GM21367 (cell line): ENCODE measurements at regions not wholly inside any gene's neighbourhood (a gene's known extent, or its start where the extent isn't known, plus 50 kb on each side); places are given as distances from the start of the nearest gene placed in this dataset.
"Not testable (repeated sequence)": the region's sequence is repeated elsewhere in the genome, so short reads cannot be mapped to it uniquely, and the experiment has no call there.

Experiments used
- ATAC-seq: cut with Tn5 transposase; IDR thresholded peaks from one replicate; pipeline ENCODE4 v1.9.1; 2021; ENCODE audit not compliant: unreplicated experiment

GRCh38 chr7:116373229-116373628 is 126.3 kb upstream of the CAV2 start:
- ATAC-seq, result not testable (repeated sequence)

DNA sequence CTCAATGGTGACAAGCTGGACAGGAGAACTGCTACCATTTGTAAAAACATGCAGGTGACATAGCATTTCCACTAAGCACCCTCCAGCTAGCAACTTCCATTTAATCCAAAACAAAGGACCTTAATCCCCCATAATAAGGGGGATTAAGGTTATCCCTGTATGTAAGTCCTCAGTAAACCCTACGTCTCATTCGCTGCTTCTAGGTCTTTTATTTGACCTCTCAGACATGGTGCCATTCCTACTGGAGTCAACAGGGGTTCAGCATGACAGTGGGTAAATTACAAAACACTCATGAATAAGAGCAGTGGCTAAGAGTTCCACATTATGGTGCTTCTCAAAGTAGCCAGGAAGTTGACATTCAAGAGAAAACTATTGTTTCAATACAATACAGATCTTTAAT is 121.8 kb upstream of the CAV2 start:
- ATAC-seq, result no peak

GRCh38 chr7:116380025-116380424 is 119.5 kb upstream of the CAV2 start:
- ATAC-seq, result no peak

DNA sequence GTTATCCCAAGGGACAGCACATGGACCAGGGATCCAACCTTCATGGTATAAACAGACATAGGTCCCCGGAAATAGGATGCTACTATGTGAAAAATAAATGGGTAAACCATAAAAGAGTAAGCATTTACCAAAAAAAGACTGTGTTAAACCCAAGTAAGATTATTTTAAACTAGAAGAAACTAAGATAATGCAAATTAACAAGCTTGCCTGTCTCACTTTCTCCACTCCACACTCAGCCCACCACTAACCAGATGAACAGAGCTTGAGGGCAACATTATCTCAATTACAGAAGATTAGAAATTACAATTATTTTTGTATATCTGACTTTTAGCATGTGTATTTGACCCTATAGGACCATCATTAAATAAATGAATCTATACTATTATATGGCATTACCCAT is 117.2 kb upstream of the CAV2 start:
- no peak for ATAC-seq

GRCh38 chr7:116384936-116385635 is 114.5 kb upstream of the CAV2 start:
- ATAC-seq, result no peak

- ATAC-seq, result no peak
These were observed 112.9 kb upstream of the CAV2 start for GRCh38 chr7:116386674-116387073.

DNA sequence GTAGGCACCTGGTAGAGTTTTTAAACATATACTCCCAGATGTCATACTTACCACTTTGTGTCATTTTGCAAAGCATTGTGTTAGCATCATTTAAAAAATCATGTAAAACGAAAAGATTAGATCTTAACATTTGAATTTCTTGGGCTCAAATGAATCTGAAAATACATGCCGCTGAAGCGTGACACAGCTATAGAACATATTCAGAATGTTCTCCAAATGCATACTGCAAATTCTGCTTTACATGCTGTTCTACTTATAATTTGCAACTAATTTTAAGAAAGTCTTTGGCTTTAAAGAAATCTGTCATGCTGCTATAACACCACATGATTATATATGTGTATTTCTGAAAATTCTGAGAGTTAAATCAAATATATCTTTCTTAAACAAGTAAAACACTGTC is 109.2 kb upstream of the CAV2 start:
- ATAC-seq, result no peak

DNA sequence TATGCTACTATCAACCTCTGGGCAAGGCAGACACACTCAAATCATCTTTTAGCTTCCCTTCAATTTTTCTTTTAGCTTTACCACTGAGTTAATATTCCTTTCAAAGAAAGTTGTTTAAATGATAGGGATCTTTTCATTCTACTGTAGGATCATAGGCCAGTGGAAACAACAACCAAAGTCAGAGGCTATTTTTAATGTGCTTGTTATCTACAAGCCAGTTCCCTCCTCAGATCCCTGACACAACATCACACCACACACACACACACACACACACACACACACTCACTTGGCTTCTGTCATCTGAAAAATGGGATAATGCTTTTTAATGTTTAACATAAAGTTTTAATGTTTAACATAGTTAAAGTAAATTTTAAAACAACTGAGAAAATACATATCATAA is 106.7 kb upstream of the CAV2 start:
- no peak for ATAC-seq

GRCh38 chr7:116393654-116394053 is 105.9 kb upstream of the CAV2 start:
- no peak for ATAC-seq

- ATAC-seq, result no peak
These were observed 105.4 kb upstream of the CAV2 start for GRCh38 chr7:116394106-116394505.

- ATAC-seq, result no peak
These were observed 104.3 kb upstream of the CAV2 start for GRCh38 chr7:116395141-116395791.

DNA sequence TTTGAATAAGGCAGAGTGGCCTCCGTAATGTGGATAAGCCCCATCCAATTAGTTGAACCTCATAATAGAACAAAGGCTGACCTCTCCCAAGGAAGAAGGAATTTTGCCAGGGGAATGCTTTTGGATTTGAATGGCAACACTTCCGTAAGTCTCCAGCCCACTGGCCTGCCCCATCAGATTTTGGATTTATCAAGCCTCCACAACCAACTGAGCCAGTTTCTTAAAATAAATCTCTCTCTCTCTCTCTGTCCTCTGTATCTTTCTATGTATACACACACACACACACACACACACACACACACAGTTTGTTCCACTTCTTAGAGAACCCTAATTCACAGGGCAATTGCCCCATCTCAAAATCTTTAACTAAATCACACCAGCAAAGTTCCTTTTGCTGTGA is 100.9 kb upstream of the CAV2 start:
- no peak for ATAC-seq

DNA sequence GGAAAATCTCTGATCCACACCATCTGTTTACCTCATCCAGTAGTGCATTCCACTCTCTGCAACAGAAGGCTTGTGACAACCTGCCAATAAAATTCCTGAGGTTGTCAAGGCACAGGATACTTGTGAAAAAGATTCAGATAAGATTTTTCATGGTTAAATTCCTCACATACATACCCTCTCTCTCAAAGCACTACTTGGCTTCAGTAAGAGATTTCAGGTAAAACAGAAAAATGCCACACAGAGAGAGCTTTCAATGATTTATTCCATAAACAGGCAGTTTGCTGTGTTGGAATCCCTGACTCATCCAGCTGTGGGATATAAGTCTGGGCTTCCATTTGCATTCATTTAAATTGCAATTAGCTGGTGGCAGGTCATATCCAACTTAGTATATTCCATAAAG is 99.7 kb upstream of the CAV2 start:
- no peak for ATAC-seq

DNA sequence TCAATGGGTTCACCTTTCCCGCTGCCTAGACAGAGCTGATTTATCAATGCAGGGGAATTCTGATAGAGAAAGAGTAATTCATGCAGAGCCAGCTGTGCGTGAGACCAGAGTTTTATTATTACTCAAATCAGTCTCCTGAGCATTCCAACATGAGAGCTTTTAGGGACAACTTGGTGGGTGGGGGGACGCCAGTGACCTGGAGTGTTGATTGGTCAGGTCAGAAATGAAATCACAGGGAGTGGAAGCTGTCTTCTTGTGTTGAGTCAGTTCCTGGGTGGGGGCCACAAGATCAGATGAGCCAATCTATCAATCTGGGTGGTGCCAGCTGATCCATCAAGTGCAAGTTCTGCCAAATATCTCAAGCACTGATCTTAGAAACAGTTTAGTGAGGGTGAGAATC is 99.0 kb upstream of the CAV2 start:
- ATAC-seq, result no peak

GRCh38 chr7:116401711-116402110 is 97.8 kb upstream of the CAV2 start:
- ATAC-seq, result no peak

DNA sequence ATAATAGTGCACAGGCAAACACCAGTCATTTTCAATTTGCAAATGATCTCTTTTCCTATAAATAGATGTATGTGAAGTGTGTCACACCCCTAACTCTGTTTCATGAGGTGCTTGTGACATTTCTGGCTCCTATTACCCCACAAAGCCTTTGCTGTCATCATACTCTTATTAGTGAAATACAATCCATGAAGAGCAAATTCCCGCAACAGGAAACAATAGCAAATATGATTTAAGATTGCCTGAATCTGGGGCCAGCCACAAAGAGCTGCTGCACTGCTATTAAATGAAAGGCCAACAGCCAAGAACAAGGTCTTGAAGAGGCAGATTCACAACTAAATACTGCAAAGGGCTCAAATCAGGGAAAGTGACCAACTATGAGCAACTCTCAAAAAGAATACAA is 96.3 kb upstream of the CAV2 start:
- ATAC-seq, result no peak

- no peak for ATAC-seq
These were observed 95.1 kb upstream of the CAV2 start for GRCh38 chr7:116404389-116404788.

DNA sequence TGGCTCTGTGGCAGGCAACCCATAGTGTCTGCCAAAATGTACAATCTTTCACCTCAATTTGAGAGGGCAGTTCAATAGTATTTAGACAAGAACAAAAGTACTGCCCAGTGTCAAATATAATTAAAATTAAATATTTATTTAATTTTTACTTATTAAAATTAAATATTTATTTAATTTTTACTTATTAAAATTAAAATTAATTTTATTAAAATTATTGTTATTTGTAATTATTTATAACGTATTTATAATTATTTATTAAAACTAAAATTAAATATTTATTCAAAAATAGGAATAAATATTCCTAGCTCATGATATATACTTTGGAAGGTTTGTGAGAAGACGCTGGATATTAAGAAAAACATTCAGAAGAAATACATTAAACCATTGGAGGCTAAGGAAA is 93.7 kb upstream of the CAV2 start:
- no peak for ATAC-seq

GRCh38 chr7:116407165-116407564 is 92.4 kb upstream of the CAV2 start:
- ATAC-seq, result no peak

DNA sequence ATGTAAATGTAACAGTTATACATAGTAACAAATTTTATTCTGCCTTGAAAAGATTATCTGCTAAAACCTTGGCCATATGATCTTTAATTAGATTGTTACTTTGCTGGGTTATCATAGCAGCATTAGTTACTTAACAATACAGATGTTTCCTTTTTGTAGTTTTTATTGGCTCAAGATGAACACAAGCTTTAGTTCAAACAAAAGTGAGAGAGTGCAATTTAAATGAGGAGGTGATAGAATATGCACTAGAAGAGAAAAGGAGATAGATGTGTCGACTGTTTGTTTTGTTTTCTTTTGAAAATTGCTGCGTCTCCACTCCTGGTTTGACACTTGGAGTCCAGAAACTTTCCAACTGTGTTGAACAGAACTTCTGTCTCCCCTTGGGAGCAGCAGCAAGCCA is 91.4 kb upstream of the CAV2 start:
- no peak for ATAC-seq

- ATAC-seq, result not testable (repeated sequence)
These were observed 90.6 kb upstream of the CAV2 start for GRCh38 chr7:116408831-116409453.

GRCh38 chr7:116410694-116411093 is 88.8 kb upstream of the CAV2 start:
- ATAC-seq, result not testable (repeated sequence)
